Endodermal cell (in vitro differentiated cells): ENCODE measurements at regions not wholly inside any gene's neighbourhood (a gene's known extent, or its start where the extent isn't known, plus 50 kb on each side); places are given as distances from the start of the nearest gene placed in this dataset.

ENCODE experiments used
- DNase-seq: peaks from one replicate; pipeline ENCODE4 v3.0.0-alpha.2; 2017
- H3K27ac ChIP-seq: 2 replicates; pipeline ENCODE4 v1.5.1; 2013; ENCODE audit warnings: mild to moderate bottlenecking, low read depth, low read length, moderate library complexity
- H3K27me3 ChIP-seq: 2 replicates; pipeline ENCODE4 v1.6.1; 2013; ENCODE audit warnings: mild to moderate bottlenecking, low read length, moderate library complexity; ENCODE audit not compliant: insufficient read depth, control insufficient read depth, poor library complexity, severe bottlenecking
- H3K36me3 ChIP-seq: 2 replicates; pipeline ENCODE4 v1.7.0; 2013; ENCODE audit warnings: mild to moderate bottlenecking, low read length, moderate library complexity; ENCODE audit not compliant: control insufficient read depth, insufficient read depth
- H3K4me1 ChIP-seq: one replicate; pipeline ENCODE4 v1.7.0; 2013; ENCODE audit warnings: low read length; ENCODE audit not compliant: control insufficient read depth, insufficient read depth
- H3K4me3 ChIP-seq: 2 replicates; pipeline ENCODE4 v1.5.1; 2013; ENCODE audit warnings: mild to moderate bottlenecking, low read length, moderate library complexity
- H3K9ac ChIP-seq: 2 replicates; pipeline ENCODE4 v1.6.1; 2013; ENCODE audit warnings: mild to moderate bottlenecking, low read length, moderate library complexity; ENCODE audit not compliant: poor library complexity, severe bottlenecking; ENCODE audit errors: extremely low read depth
- H3K9me3 ChIP-seq: 2 replicates; pipeline ENCODE4 v1.6.1; 2013; ENCODE audit warnings: mild to moderate bottlenecking, low read length, moderate library complexity; ENCODE audit not compliant: control insufficient read depth
- H3K27ac Mint-ChIP-seq: 2 replicates; pipeline ENCODE4 v1.8.0; 2020; ENCODE audit warnings: mixed read lengths
- H3K27me3 Mint-ChIP-seq: 2 replicates; pipeline ENCODE4 v1.8.0; 2021; ENCODE audit warnings: mild to moderate bottlenecking, mixed read lengths; ENCODE audit not compliant: insufficient read depth
- H3K36me3 Mint-ChIP-seq: 2 replicates; pipeline ENCODE4 v1.8.0; 2020; ENCODE audit warnings: low read depth, mixed read lengths
- H3K4me1 Mint-ChIP-seq: 2 replicates; pipeline ENCODE4 v1.8.0; 2020; ENCODE audit warnings: mixed read lengths
- H3K4me3 Mint-ChIP-seq: 2 replicates; pipeline ENCODE4 v1.8.0; 2020; ENCODE audit warnings: mild to moderate bottlenecking, moderate library complexity, mixed read lengths
- H3K9me3 Mint-ChIP-seq: 2 replicates; pipeline ENCODE4 v1.8.0; 2020; ENCODE audit warnings: mild to moderate bottlenecking, mixed read lengths
- CTCF ChIP-seq: fragments of 200-600 bp; sonication (generic); conservative IDR thresholded peaks from 2 replicates; pipeline ENCODE4 v1.5.0; 2021; ENCODE audit warnings: antibody characterized with exemption, mild to moderate bottlenecking
- WGBS, 2 experiments: methylation state at CpG; one replicate each; pipeline versions ENCODE4 v1.1.5 to v1.1.7; 2013; ENCODE audit warnings: missing lambda C conversion rate in 2 of 2, mixed read lengths in 1 of 2; ENCODE audit not compliant: insufficient coverage in 1 of 2, insufficient read length in 1 of 2; 5-methylcytosine and 5-hydroxymethylcytosine counted together

DNA sequence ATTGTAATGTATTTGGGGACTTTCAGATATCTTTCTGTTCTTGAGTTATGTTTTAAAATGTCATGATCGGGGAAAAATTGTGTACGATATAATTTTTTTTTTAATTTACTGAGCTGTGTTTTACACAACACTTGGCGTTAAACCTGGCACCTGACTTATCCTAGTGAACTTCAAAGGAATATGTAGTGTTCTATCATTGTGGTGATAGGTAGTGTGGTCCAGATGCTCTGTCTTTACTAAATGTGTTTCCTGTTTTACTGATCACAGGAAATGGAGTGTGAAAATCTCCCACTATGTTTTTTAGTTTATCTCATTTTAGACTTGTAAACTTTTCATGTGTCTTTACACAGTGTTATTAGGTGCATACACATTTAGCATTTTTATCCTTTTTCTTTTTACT, 98.0 kb downstream of the SLC5A7 start:
- Histone ChIP-seq H3K9ac (no peak overlapping the region), H3K9me3 (no peaks in the 10 kb centered on the region), H3K27me3 (no peaks in the 10 kb centered on the region), H3K4me3 (no peak overlapping the region), H3K4me1 (no peaks in the 10 kb centered on the region), H3K27ac (no peak overlapping the region), H3K36me3 (no peaks in the 10 kb centered on the region)
- Mint-ChIP-seq H3K9me3 (peaks cover 6% of the 10 kb centered on the region), H3K27ac (no peak overlapping the region), H3K27me3 (no peaks in the 10 kb centered on the region), H3K36me3 (no peaks in the 10 kb centered on the region), H3K4me1 (no peaks in the 10 kb centered on the region), H3K4me3 (no peak overlapping the region)
- WGBS, 2 experiments, result 89 to 94% methylated on average over 3 of the region's 3 CpGs
- no peak for TF ChIP-seq CTCF
- no peak for DNase-seq

GRCh38 chr2:108092886-108093285, 106.6 kb downstream of the SLC5A7 start:
- Histone ChIP-seq H3K9me3 (no peaks in the 10 kb centered on the region), H3K9ac (no peak overlapping the region), H3K4me3 (no peak overlapping the region), H3K36me3 (no peaks in the 10 kb centered on the region), H3K27ac (no peak overlapping the region), H3K4me1 (no peaks in the 10 kb centered on the region), H3K27me3 (no peaks in the 10 kb centered on the region)
- 89 to 100% methylated on average over 1 of the region's 1 CpG for WGBS, 2 experiments
- Mint-ChIP-seq H3K9me3 (peaks cover 12% of the 10 kb centered on the region), H3K4me3 (no peak overlapping the region), H3K4me1 (no peaks in the 10 kb centered on the region), H3K27ac (no peak overlapping the region), H3K27me3 (no peaks in the 10 kb centered on the region), H3K36me3 (no peaks in the 10 kb centered on the region)
- no peak for TF ChIP-seq CTCF
- DNase-seq, result no peak

DNA sequence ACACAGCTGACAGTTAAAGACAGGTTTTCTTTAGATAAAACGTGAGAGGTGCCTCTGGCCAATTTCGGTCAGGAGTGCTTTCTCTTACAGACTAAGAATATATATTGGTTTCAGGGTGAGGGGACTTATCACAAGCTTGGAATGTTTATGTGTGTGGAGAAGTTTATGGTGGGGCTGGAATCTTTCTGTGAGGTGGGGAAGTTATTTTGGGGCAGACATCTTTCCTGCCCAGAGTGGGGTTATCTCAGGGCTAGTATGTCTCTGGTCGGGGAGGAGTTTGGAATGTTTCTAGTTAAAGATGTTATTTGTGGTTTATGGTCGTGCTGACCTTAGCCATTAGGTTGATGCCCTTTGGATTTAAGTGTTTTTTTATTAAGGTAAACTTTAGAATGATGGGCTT, 115.2 kb downstream of the SLC5A7 start:
- Mint-ChIP-seq H3K27me3 (no peaks in the 10 kb centered on the region), H3K36me3 (no peaks in the 10 kb centered on the region), H3K9me3 (no peaks in the 10 kb centered on the region), H3K27ac (no peak overlapping the region), H3K4me1 (peaks cover 4% of the 10 kb centered on the region), H3K4me3 (no peak overlapping the region)
- Histone ChIP-seq H3K9ac (no peak overlapping the region), H3K36me3 (no peaks in the 10 kb centered on the region), H3K9me3 (no peaks in the 10 kb centered on the region), H3K4me3 (no peak overlapping the region), H3K4me1 (no peaks in the 10 kb centered on the region), H3K27ac (no peak overlapping the region), H3K27me3 (no peaks in the 10 kb centered on the region)
- WGBS, 2 experiments, result 81% methylated on average over 4 of the region's 4 CpGs; no CpG with 5 or more reads in 1 of the 2 experiments
- no peak for TF ChIP-seq CTCF
- no peak for DNase-seq
